ENCODE measurements at regions not wholly inside any gene's neighbourhood (a gene's known extent, or its start where the extent isn't known, plus 50 kb on each side); places are given as distances from the start of the nearest gene placed in this dataset.

DNA sequence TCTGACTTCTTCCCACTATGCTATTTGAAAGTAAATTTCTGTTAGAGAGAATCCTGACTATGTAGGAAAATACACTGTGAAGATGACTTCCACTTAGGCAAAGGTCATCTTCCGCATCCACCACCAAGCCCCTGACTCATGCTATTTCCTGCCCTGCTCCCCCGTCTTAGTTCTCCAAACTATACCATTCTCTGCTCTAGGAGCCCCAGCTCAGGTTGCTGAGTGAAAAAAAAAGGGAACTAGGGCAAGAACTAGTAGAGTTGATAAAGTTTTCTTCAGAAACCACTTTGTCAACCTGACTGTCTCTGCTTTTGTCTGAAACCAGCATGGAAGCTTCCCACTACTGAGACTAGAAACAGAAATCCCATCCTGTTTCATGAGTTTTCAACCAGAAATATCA is 96.9 kb downstream of the EVX1 start (continued):
- TF ChIP-seq, protein P1, sequence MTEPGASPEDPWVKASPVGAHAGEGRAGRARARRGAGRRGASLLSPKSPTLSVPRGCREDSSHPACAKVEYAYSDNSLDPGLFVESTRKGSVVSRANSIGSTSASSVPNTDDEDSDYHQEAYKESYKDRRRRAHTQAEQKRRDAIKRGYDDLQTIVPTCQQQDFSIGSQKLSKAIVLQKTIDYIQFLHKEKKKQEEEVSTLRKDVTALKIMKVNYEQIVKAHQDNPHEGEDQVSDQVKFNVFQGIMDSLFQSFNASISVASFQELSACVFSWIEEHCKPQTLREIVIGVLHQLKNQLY (CRISPR knock-in tag; IDR thresholded peaks at IDR 0.05): no peak
- TF ChIP-seq RORB (CRISPR knock-in tag; IDR thresholded peaks at IDR 0.05): no peak
- TF ChIP-seq, protein P2, sequence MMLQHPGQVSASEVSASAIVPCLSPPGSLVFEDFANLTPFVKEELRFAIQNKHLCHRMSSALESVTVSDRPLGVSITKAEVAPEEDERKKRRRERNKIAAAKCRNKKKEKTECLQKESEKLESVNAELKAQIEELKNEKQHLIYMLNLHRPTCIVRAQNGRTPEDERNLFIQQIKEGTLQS (CRISPR knock-in tag; conservative IDR thresholded peaks at IDR 0.05): no peak
- no peak for TF ChIP-seq HMGA2 (CRISPR knock-in tag; IDR thresholded peaks at IDR 0.05)
- no peak for TF ChIP-seq ZBTB21 (CRISPR knock-in tag; IDR thresholded peaks at IDR 0.05; ENCODE audit: borderline replicate concordance)
- TF ChIP-seq, protein P3, sequence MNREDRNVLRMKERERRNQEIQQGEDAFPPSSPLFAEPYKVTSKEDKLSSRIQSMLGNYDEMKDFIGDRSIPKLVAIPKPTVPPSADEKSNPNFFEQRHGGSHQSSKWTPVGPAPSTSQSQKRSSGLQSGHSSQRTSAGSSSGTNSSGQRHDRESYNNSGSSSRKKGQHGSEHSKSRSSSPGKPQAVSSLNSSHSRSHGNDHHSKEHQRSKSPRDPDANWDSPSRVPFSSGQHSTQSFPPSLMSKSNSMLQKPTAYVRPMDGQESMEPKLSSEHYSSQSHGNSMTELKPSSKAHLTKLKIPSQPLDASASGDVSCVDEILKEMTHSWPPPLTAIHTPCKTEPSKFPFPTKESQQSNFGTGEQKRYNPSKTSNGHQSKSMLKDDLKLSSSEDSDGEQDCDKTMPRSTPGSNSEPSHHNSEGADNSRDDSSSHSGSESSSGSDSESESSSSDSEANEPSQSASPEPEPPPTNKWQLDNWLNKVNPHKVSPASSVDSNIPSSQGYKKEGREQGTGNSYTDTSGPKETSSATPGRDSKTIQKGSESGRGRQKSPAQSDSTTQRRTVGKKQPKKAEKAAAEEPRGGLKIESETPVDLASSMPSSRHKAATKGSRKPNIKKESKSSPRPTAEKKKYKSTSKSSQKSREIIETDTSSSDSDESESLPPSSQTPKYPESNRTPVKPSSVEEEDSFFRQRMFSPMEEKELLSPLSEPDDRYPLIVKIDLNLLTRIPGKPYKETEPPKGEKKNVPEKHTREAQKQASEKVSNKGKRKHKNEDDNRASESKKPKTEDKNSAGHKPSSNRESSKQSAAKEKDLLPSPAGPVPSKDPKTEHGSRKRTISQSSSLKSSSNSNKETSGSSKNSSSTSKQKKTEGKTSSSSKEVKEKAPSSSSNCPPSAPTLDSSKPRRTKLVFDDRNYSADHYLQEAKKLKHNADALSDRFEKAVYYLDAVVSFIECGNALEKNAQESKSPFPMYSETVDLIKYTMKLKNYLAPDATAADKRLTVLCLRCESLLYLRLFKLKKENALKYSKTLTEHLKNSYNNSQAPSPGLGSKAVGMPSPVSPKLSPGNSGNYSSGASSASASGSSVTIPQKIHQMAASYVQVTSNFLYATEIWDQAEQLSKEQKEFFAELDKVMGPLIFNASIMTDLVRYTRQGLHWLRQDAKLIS (CRISPR knock-in tag; IDR thresholded peaks at IDR 0.05; ENCODE audit: borderline replicate concordance): no peak
- TF ChIP-seq KAT7 (CRISPR knock-in tag; IDR thresholded peaks at IDR 0.05; ENCODE audit: borderline replicate concordance): no peak
- TF ChIP-seq, protein P4, sequence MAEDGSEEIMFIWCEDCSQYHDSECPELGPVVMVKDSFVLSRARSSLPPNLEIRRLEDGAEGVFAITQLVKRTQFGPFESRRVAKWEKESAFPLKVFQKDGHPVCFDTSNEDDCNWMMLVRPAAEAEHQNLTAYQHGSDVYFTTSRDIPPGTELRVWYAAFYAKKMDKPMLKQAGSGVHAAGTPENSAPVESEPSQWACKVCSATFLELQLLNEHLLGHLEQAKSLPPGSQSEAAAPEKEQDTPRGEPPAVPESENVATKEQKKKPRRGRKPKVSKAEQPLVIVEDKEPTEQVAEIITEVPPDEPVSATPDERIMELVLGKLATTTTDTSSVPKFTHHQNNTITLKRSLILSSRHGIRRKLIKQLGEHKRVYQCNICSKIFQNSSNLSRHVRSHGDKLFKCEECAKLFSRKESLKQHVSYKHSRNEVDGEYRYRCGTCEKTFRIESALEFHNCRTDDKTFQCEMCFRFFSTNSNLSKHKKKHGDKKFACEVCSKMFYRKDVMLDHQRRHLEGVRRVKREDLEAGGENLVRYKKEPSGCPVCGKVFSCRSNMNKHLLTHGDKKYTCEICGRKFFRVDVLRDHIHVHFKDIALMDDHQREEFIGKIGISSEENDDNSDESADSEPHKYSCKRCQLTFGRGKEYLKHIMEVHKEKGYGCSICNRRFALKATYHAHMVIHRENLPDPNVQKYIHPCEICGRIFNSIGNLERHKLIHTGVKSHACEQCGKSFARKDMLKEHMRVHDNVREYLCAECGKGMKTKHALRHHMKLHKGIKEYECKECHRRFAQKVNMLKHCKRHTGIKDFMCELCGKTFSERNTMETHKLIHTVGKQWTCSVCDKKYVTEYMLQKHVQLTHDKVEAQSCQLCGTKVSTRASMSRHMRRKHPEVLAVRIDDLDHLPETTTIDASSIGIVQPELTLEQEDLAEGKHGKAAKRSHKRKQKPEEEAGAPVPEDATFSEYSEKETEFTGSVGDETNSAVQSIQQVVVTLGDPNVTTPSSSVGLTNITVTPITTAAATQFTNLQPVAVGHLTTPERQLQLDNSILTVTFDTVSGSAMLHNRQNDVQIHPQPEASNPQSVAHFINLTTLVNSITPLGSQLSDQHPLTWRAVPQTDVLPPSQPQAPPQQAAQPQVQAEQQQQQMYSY (CRISPR knock-in tag; IDR thresholded peaks at IDR 0.05): no peak
- TF ChIP-seq ERG (CRISPR knock-in tag; IDR thresholded peaks at IDR 0.05): no peak
- no peak for TF ChIP-seq NR2C2 (CRISPR knock-in tag; IDR thresholded peaks at IDR 0.05)
- TF ChIP-seq ZNF281 (CRISPR knock-in tag; IDR thresholded peaks at IDR 0.05): no peak
- no peak for TF ChIP-seq ZNF671 (CRISPR knock-in tag; IDR thresholded peaks at IDR 0.05)

DNA sequence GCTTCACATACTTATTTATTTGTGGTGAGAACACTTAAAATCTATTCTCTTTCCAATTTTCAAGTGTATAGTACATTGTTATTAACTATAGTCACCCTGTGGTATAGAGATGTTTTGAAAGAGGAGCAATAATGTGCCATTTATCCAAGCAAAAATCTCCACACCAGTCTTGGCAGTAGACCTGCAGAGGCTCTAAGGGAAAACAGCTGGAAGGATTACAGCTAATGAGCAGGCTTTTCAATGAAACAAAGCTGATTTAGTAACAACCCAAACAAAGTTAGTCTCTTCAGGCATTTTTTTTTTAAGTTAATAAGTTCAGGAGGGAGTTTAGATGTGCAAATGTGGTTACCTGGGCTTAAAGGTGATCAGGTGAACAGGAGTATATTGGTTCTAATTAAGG is 101.9 kb downstream of the EVX1 start:
- no peaks in the 10 kb centered on the region for H3K36me3 Mint-ChIP-seq
- CTCF ChIA-PET: interaction anchor here (0.6 to 1.5 kb wide), 6 partner anchors 75 to 577 kb away, joined by 3 to 7 read pairs (median 4); no protein-coding TSS in a partner anchor
- POLR2A ChIA-PET: no interaction called here
- H3K27ac Mint-ChIP-seq: no peak overlapping the region; the same call in 1 of the 2 replicates
- DNase-seq (ENCODE audit: low spot score) (no peak), ATAC-seq (no peak)
- no peaks in the 10 kb centered on the region for H3K9me3 Mint-ChIP-seq
- H3K4me3 Mint-ChIP-seq: no peak overlapping the region
- TF ChIP-seq GABPB1 (CRISPR knock-in tag; IDR thresholded peaks at IDR 0.05) (no peak), ESRRA (CRISPR knock-in tag; IDR thresholded peaks at IDR 0.05; ENCODE audit: borderline replicate concordance) (no peak)
- peaks cover 18% of the 10 kb centered on the region for H3K4me1 Mint-ChIP-seq
- peaks cover 8% of the 10 kb centered on the region for H3K27me3 Mint-ChIP-seq (ENCODE audit: low read depth)

All from WTC11 (cell line).